GM23248 (cell line): ENCODE measurements at regions not wholly inside any gene's neighbourhood (a gene's known extent, or its start where the extent isn't known, plus 50 kb on each side); places are given as distances from the start of the nearest gene placed in this dataset.

Experiments used
- EZH2 ChIP-seq: fragments of 200-600 bp; sonication (generic); IDR thresholded peaks from 2 replicates; pipeline ENCODE4 v1.6.1; 2018; ENCODE audit warnings: antibody characterized with exemption, mild to moderate bottlenecking; ENCODE audit not compliant: insufficient read depth, poor library complexity, severe bottlenecking
- EZH2phosphoT487 ChIP-seq: fragments of 200-600 bp; sonication (generic); IDR thresholded peaks from 2 replicates; pipeline ENCODE4 v1.6.1; 2018; ENCODE audit warnings: antibody characterized with exemption, moderate library complexity, mild to moderate bottlenecking, low read depth; ENCODE audit not compliant: insufficient read depth

- no peak for TF ChIP-seq EZH2phosphoT487
- TF ChIP-seq EZH2, result no peak
Observed at GRCh38 chr5:85453026-85453349, 1068.3 kb upstream of the EDIL3 start.
